HEK293 (cell line): ENCODE measurements at regions not wholly inside any gene's neighbourhood (a gene's known extent, or its start where the extent isn't known, plus 50 kb on each side); places are given as distances from the start of the nearest gene placed in this dataset.

ENCODE experiments used
- CTCF ChIP-seq: fragments of 450-650 bp; formaldehyde crosslinking; IDR thresholded peaks from 2 replicates; pipeline ENCODE4 v1.5.1; 2016; ENCODE audit warnings: missing biosample characterization, missing genetic modification characterization
- PBX3 ChIP-seq: sonication (generic); formaldehyde crosslinking; IDR thresholded peaks from 2 replicates; pipeline ENCODE4 v1.8.1; 2022; ENCODE audit warnings: mild to moderate bottlenecking, moderate library complexity, missing genetic modification reagents
- ZNF175 ChIP-seq: fragments of 450-650 bp; formaldehyde crosslinking; IDR thresholded peaks from 2 replicates; pipeline ENCODE4 v1.5.1; 2016; ENCODE audit warnings: missing biosample characterization, missing genetic modification characterization

- no peak for TF ChIP-seq PBX3 (CRISPR knock-in tag)
- TF ChIP-seq CTCF, result no peak
- no peak for TF ChIP-seq ZNF175 (tag by site-specific recombination)
Observed at GRCh38 chr11:2072551-2073261, 66.5 kb downstream of the IGF2 start.
